ENCODE measurements at regions not wholly inside any gene's neighbourhood (a gene's known extent, or its start where the extent isn't known, plus 50 kb on each side); places are given as distances from the start of the nearest gene placed in this dataset.

DNA sequence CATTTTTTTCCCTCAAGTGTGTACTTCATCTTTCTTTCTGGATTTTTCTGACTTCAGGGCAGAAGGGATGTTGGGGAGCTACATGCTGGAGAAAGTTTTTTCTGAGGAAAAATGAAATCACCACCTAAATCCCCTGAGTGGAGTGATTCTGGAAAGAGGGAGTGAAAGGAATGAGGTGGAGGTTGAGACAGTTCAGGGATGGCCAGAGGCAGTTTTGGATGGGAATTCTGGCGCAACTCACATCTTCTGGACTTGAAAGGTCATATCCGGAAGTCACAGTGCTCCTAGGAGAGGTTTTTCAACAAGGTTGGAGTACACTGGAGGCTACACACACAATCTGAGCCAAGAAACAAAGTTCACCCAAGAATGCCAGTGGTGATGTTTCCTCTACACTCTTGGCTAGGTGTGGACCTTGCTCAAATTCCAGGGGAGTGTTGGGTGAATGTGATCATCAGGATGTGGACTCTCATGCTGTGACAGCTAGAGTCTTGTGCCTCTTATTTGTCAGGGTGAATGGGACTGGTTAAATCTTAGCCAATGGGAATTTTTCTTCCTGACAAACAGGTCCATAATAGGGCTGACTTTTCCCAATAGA lies 161.5 kb downstream of the HLX start:
- TF ChIP-seq, protein P1, sequence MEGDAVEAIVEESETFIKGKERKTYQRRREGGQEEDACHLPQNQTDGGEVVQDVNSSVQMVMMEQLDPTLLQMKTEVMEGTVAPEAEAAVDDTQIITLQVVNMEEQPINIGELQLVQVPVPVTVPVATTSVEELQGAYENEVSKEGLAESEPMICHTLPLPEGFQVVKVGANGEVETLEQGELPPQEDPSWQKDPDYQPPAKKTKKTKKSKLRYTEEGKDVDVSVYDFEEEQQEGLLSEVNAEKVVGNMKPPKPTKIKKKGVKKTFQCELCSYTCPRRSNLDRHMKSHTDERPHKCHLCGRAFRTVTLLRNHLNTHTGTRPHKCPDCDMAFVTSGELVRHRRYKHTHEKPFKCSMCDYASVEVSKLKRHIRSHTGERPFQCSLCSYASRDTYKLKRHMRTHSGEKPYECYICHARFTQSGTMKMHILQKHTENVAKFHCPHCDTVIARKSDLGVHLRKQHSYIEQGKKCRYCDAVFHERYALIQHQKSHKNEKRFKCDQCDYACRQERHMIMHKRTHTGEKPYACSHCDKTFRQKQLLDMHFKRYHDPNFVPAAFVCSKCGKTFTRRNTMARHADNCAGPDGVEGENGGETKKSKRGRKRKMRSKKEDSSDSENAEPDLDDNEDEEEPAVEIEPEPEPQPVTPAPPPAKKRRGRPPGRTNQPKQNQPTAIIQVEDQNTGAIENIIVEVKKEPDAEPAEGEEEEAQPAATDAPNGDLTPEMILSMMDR (IDR thresholded peaks at IDR 0.05): no peak
- TF ChIP-seq POLR2A (IDR thresholded peaks at IDR 0.05): no peak

All from thyroid gland (tissue), 4 donors.